T1000 (cell line): ENCODE measurements at regions not wholly inside any gene's neighbourhood (a gene's known extent, or its start where the extent isn't known, plus 50 kb on each side); places are given as distances from the start of the nearest gene placed in this dataset.

Experiments used
- DNase-seq: peaks from one replicate; lab custom pipeline; 2025; ENCODE audit warnings: mixed read lengths; lab: John Stamatoyannopoulos, UW

- DNase-seq: no peak
These were observed 476.2 kb upstream of the COBL start for GRCh38 chr7:51792796-51793195.

GRCh38 chr7:51789489-51789888 is 472.9 kb upstream of the COBL start:
- no peak for DNase-seq

GRCh38 chr7:51786284-51786683 is 469.7 kb upstream of the COBL start:
- no peak for DNase-seq

- no peak for DNase-seq
These were observed 469.3 kb upstream of the COBL start for GRCh38 chr7:51785876-51786275.

GRCh38 chr7:51785171-51785570 is 468.6 kb upstream of the COBL start:
- DNase-seq: no peak

GRCh38 chr7:51783241-51783640 is 466.6 kb upstream of the COBL start:
- no peak for DNase-seq

GRCh38 chr7:51778121-51778520 is 461.5 kb upstream of the COBL start:
- no peak for DNase-seq

GRCh38 chr7:51774178-51774577 is 457.6 kb upstream of the COBL start:
- DNase-seq: no peak

- no peak for DNase-seq
These were observed 455.6 kb upstream of the COBL start for GRCh38 chr7:51772190-51772589.

GRCh38 chr7:51764976-51765375 is 448.4 kb upstream of the COBL start:
- DNase-seq: no peak

GRCh38 chr7:51759985-51760384 is 443.4 kb upstream of the COBL start:
- DNase-seq: no peak

- DNase-seq: no peak
These were observed 441.4 kb upstream of the COBL start for GRCh38 chr7:51757960-51758359.

- DNase-seq: no peak
These were observed 416.3 kb upstream of the COBL start for GRCh38 chr7:51732951-51733350.

- no peak for DNase-seq
These were observed 415.5 kb upstream of the COBL start for GRCh38 chr7:51732116-51732515.

GRCh38 chr7:51731075-51731474 is 414.5 kb upstream of the COBL start:
- no peak for DNase-seq

GRCh38 chr7:51727441-51727840 is 410.8 kb upstream of the COBL start:
- no peak for DNase-seq

GRCh38 chr7:51706851-51707250 is 390.2 kb upstream of the COBL start:
- DNase-seq: no peak

GRCh38 chr7:51705701-51706100 is 389.1 kb upstream of the COBL start:
- DNase-seq: no peak

GRCh38 chr7:51702673-51703072 is 386.1 kb upstream of the COBL start:
- DNase-seq: no peak

GRCh38 chr7:51701935-51702334 is 385.3 kb upstream of the COBL start:
- DNase-seq: no peak

GRCh38 chr7:51700593-51701215 is 384.1 kb upstream of the COBL start:
- DNase-seq: no peak

- DNase-seq: no peak
These were observed 376.6 kb upstream of the COBL start for GRCh38 chr7:51693258-51693657.

- DNase-seq: no peak
These were observed 372.9 kb upstream of the COBL start for GRCh38 chr7:51689547-51689946.

GRCh38 chr7:51685794-51686193 is 369.2 kb upstream of the COBL start:
- no peak for DNase-seq
